CD14-positive monocyte (primary cell): ENCODE measurements at regions not wholly inside any gene's neighbourhood (a gene's known extent, or its start where the extent isn't known, plus 50 kb on each side); places are given as distances from the start of the nearest gene placed in this dataset.

Experiments
- DNase-seq, 3 donors: peaks; one replicate each; pipeline ENCODE4 v3.0.0-alpha.2; 2011 to 2022
- H2AFZ ChIP-seq: 2 replicates; pipeline ENCODE4 v1.6.0; 2012; ENCODE audit warnings: mild to moderate bottlenecking, low read depth, low read length, inconsistent platforms; ENCODE audit not compliant: insufficient read depth, poor library complexity, severe bottlenecking
- H3K27ac ChIP-seq, 2 donors: 1 replicate in 1 of 2; 2 replicates in 1 of 2; pipeline ENCODE4 v1.5.1; 2012 to 2013; ENCODE audit warnings: low read length in 2 of 2, control low read depth in 1 of 2, inconsistent platforms in 1 of 2, low read depth in 1 of 2, mild to moderate bottlenecking in 1 of 2
- H3K27me3 ChIP-seq, 2 donors: one replicate each; pipeline versions ENCODE4 v1.6.0 to v1.6.1; 2011 to 2013; ENCODE audit warnings: low read length in 2 of 2; ENCODE audit not compliant: control insufficient read depth in 2 of 2, insufficient read depth in 2 of 2
- H3K36me3 ChIP-seq, 2 donors: replicated peaks in 1 of 2; 1 replicate in 1 of 2; 2 replicates in 1 of 2; pipeline versions ENCODE4 v1.5.1 to v1.6.1; 2012 to 2013; ENCODE audit warnings: low read length in 2 of 2, control low read depth in 1 of 2, inconsistent platforms in 1 of 2, mild to moderate bottlenecking in 1 of 2; ENCODE audit not compliant: insufficient read depth in 2 of 2, control insufficient read depth in 1 of 2
- H3K4me1 ChIP-seq, 2 donors: 1 replicate in 1 of 2; 2 replicates in 1 of 2; pipeline versions ENCODE4 v1.5.1 to v1.6.1; 2012 to 2013; ENCODE audit warnings: low read length in 2 of 2, control low read depth in 1 of 2, inconsistent platforms in 1 of 2, mild to moderate bottlenecking in 1 of 2, moderate library complexity in 1 of 2; ENCODE audit not compliant: insufficient read depth in 2 of 2, control insufficient read depth in 1 of 2
- H3K4me2 ChIP-seq: replicated peaks from 2 replicates; pipeline ENCODE3; 2012; ENCODE audit warnings: low read length, moderate library complexity, mild to moderate bottlenecking; ENCODE audit not compliant: poor library complexity, severe bottlenecking; ENCODE audit errors: extremely low read depth
- H3K4me3 ChIP-seq, 3 experiments: fragments of 200-600 bp in 1 of 3; sonication (generic) in 1 of 3; replicated peaks in 1 of 3; 1 replicate in 2 of 3; 2 replicates in 1 of 3; pipeline ENCODE4 v1.5.1; 2011 to 2013; ENCODE audit warnings: low read length in 3 of 3, mild to moderate bottlenecking in 3 of 3, control low read depth in 2 of 3, low read depth in 2 of 3, inconsistent platforms in 1 of 3, moderate library complexity in 1 of 3
- H3K79me2 ChIP-seq: 2 replicates; pipeline ENCODE4 v1.6.0; 2012; ENCODE audit warnings: mild to moderate bottlenecking, control low read depth, inconsistent platforms, low read length, moderate library complexity; ENCODE audit not compliant: insufficient read depth
- H3K9ac ChIP-seq: 2 replicates; pipeline ENCODE4 v1.6.0; 2017; ENCODE audit warnings: low read length, mild to moderate bottlenecking; ENCODE audit not compliant: insufficient read depth, poor library complexity, severe bottlenecking
- H3K9me3 ChIP-seq, 2 donors: replicated peaks in 1 of 2; 1 replicate in 1 of 2; 2 replicates in 1 of 2; pipeline versions ENCODE4 v1.5.1 to v1.6.1; 2012 to 2013; ENCODE audit warnings: low read length in 2 of 2, control low read depth in 1 of 2; ENCODE audit not compliant: control insufficient read depth in 1 of 2, insufficient read depth in 1 of 2
- H4K20me1 ChIP-seq: 2 replicates; pipeline ENCODE4 v1.6.0; 2012; ENCODE audit warnings: mild to moderate bottlenecking, low read length, control low read depth, moderate library complexity; ENCODE audit not compliant: insufficient read depth
- H3K27ac Mint-ChIP-seq, 7 donors: one replicate each; pipeline ENCODE4 v1.8.0; 2020; ENCODE audit warnings: mild to moderate bottlenecking in 7 of 7, mixed read lengths in 7 of 7, moderate library complexity in 6 of 7, inconsistent platforms in 2 of 7
- H3K27me3 Mint-ChIP-seq, 3 donors: one replicate each; pipeline ENCODE4 v1.8.0; 2021 to 2022; ENCODE audit warnings: low read depth in 3 of 3, mild to moderate bottlenecking in 3 of 3, mixed read lengths in 3 of 3, moderate library complexity in 3 of 3, inconsistent platforms in 1 of 3
- H3K36me3 Mint-ChIP-seq, 2 donors: one replicate each; pipeline ENCODE4 v1.8.0; 2020; ENCODE audit warnings: mixed read lengths in 2 of 2, inconsistent platforms in 1 of 2, mild to moderate bottlenecking in 1 of 2
- H3K4me1 Mint-ChIP-seq: one replicate; pipeline ENCODE4 v1.8.0; 2020; ENCODE audit warnings: mild to moderate bottlenecking, mixed read lengths
- H3K4me3 Mint-ChIP-seq, 2 donors: one replicate each; pipeline ENCODE4 v1.8.0; 2020; ENCODE audit warnings: mild to moderate bottlenecking in 2 of 2, mixed read lengths in 2 of 2, moderate library complexity in 1 of 2
- H3K9me3 Mint-ChIP-seq, 7 donors: one replicate each; pipeline ENCODE4 v1.8.0; 2020 to 2022; ENCODE audit warnings: mixed read lengths in 7 of 7, mild to moderate bottlenecking in 6 of 7, moderate library complexity in 6 of 7, inconsistent platforms in 2 of 7
- WGBS: methylation state at CpG from one replicate; pipeline ENCODE4 v1.1.5; 2013; ENCODE audit warnings: missing lambda C conversion rate; ENCODE audit not compliant: insufficient coverage; 5-methylcytosine and 5-hydroxymethylcytosine counted together
- intact Hi-C, 2 donors: fragments of 100-400 bp; cut with micrococcal nuclease; formaldehyde crosslinking; loops; one replicate each; pipeline versions ENCODE4 v1.15.0 to v1.15.1; 2023
- TF ChIP-seq, protein P1 (sequence below): fragments of 200-600 bp; IDR thresholded peaks from one replicate; pipeline ENCODE4 v1.8.0; 2022; ENCODE audit warnings: antibody characterized with exemption, mild to moderate bottlenecking

DNA sequence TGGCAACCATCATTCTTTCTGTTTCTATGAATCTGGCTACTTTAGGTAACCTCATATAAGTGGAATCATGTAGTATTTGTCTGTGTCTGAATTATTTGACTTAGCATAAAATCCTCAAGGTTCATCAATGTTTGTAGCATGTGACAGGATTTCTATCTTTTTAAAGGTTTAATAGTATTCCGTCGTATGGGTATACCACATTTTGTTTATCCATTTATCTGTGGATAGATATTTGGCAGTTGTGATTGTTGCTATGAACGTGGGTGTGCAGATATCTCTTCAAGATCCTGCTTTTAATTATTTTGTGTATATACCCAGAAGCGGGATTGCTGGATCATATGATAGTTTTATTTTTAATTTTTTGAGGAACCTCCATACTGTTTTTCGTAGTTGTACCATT lies 421.7 kb downstream of the PCNX1 start:
- H4K20me1 ChIP-seq: peaks cover 8% of the 10 kb centered on the region
- WGBS: no CpG with 5 or more reads among the region's 5 CpGs
- H3K79me2 ChIP-seq: peaks cover 100% of the 10 kb centered on the region
- no peak overlapping the region for H3K4me3 ChIP-seq
- no peak overlapping the region for H3K27ac ChIP-seq
- Mint-ChIP-seq H3K9me3 (peaks cover 0 to 7% (median 0%) of the 10 kb centered on the region in 7 donors), H3K4me3 (no peak overlapping the region), H3K27ac (no peak overlapping the region), H3K4me1 (peaks cover 63% of the 10 kb centered on the region), H3K36me3 (peaks cover 47 to 53% of the 10 kb centered on the region in 2 donors), H3K27me3 (peaks cover 0 to 2% (median 0%) of the 10 kb centered on the region in 3 donors)
- TF ChIP-seq, protein P1, sequence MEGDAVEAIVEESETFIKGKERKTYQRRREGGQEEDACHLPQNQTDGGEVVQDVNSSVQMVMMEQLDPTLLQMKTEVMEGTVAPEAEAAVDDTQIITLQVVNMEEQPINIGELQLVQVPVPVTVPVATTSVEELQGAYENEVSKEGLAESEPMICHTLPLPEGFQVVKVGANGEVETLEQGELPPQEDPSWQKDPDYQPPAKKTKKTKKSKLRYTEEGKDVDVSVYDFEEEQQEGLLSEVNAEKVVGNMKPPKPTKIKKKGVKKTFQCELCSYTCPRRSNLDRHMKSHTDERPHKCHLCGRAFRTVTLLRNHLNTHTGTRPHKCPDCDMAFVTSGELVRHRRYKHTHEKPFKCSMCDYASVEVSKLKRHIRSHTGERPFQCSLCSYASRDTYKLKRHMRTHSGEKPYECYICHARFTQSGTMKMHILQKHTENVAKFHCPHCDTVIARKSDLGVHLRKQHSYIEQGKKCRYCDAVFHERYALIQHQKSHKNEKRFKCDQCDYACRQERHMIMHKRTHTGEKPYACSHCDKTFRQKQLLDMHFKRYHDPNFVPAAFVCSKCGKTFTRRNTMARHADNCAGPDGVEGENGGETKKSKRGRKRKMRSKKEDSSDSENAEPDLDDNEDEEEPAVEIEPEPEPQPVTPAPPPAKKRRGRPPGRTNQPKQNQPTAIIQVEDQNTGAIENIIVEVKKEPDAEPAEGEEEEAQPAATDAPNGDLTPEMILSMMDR: no peak
- DNase-seq: no peak
- H2AFZ ChIP-seq: no peak overlapping the region
- no peak overlapping the region for H3K9ac ChIP-seq
- peaks cover 0 to 6% of the 10 kb centered on the region in 2 donors for H3K36me3 ChIP-seq
- peaks cover 33 to 55% of the 10 kb centered on the region in 2 donors for H3K4me1 ChIP-seq
- H3K27me3 ChIP-seq: no peaks in the 10 kb centered on the region
- intact Hi-C loops: loop anchor here in 1 of 2 donors (10.0 kb wide), 2 partner anchors 146 to 184 kb away; no protein-coding TSS in a partner anchor
- H3K4me2 ChIP-seq: no peak overlapping the region
- H3K9me3 ChIP-seq: no peaks in the 10 kb centered on the region

DNA sequence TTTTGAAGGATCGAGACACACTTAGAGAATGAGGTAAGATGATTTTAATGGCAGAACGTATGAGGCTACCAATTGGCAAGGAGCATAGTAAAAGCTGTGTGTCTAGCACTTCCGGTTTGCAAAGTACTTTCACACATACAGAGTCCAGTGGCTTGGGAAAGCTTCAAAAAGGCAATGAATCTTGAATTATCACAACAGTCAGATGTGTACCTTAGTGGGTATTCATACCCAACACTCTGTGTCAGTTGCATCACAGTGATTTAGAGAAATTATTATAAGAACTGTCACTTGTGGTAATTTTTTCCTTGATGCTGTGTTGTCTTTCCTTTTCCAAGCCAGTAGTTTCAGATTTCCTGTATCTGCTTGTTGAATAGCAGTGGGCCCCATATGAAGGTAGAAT lies 424.1 kb downstream of the PCNX1 start:
- Mint-ChIP-seq H3K27ac (no peak overlapping the region), H3K4me1 (peaks cover 42% of the 10 kb centered on the region), H3K4me3 (no peak overlapping the region), H3K36me3 (peaks cover 49 to 50% of the 10 kb centered on the region in 2 donors), H3K9me3 (peaks cover 0 to 10% (median 2%) of the 10 kb centered on the region in 7 donors), H3K27me3 (no peaks in the 10 kb centered on the region)
- Histone ChIP-seq H4K20me1 (no peaks in the 10 kb centered on the region), H3K4me1 (peaks cover 11 to 30% of the 10 kb centered on the region in 2 donors), H2AFZ (no peak overlapping the region), H3K27me3 (no peaks in the 10 kb centered on the region), H3K27ac (no peak overlapping the region), H3K36me3 (peaks cover 0 to 9% of the 10 kb centered on the region in 2 donors), H3K9me3 (no peaks in the 10 kb centered on the region), H3K4me3 (no peak overlapping the region), H3K4me2 (no peak overlapping the region), H3K79me2 (peaks cover 100% of the 10 kb centered on the region), H3K9ac (no peak overlapping the region)
- DNase-seq: no peak
- 100% methylated on average over 2 of the region's 3 CpGs for whole genome bisulfite sequencing
- TF ChIP-seq, protein P1: no peak
- intact Hi-C loops: no loop called here
